ENCODE measurements at regions not wholly inside any gene's neighbourhood (a gene's known extent, or its start where the extent isn't known, plus 50 kb on each side); places are given as distances from the start of the nearest gene placed in this dataset.
"Not testable (repeated sequence)": the region's sequence is repeated elsewhere in the genome, so short reads cannot be mapped to it uniquely, and the experiment has no call there.

GRCh38 chr1:148365151-148365550 is 118.0 kb downstream of the PPIAL4G start:
- TF ChIP-seq POLR2A, CTCF (IDR thresholded peaks at IDR 0.05): not testable (repeated sequence)

Measured in prostate gland (tissue), 2 donors.